OCI-LY1 (cell line): ENCODE measurements at regions not wholly inside any gene's neighbourhood (a gene's known extent, or its start where the extent isn't known, plus 50 kb on each side); places are given as distances from the start of the nearest gene placed in this dataset.

ENCODE experiments used
- CTCF ChIP-seq: fragments of 200-600 bp; sonication (generic), shearing (Covaris generic); IDR thresholded peaks from 2 replicates; pipeline ENCODE4 v1.5.1; 2017; ENCODE audit warnings: mild to moderate bottlenecking, antibody characterized with exemption, low read length, moderate library complexity, mixed read lengths
- EZH2 ChIP-seq: fragments of 200-600 bp; sonication (generic), shearing (Covaris generic); IDR thresholded peaks from 2 replicates; pipeline ENCODE4 v1.8.0; 2017; ENCODE audit warnings: borderline replicate concordance, mixed run types, mild to moderate bottlenecking, antibody characterized with exemption, low read length, moderate library complexity, mixed read lengths

- TF ChIP-seq EZH2 (no peak), CTCF (no peak)
These were observed 295.0 kb upstream of the NCAM1 start for GRCh38 chr11:112666253-112666652.
